ENCODE measurements at regions not wholly inside any gene's neighbourhood (a gene's known extent, or its start where the extent isn't known, plus 50 kb on each side); places are given as distances from the start of the nearest gene placed in this dataset.

DNA sequence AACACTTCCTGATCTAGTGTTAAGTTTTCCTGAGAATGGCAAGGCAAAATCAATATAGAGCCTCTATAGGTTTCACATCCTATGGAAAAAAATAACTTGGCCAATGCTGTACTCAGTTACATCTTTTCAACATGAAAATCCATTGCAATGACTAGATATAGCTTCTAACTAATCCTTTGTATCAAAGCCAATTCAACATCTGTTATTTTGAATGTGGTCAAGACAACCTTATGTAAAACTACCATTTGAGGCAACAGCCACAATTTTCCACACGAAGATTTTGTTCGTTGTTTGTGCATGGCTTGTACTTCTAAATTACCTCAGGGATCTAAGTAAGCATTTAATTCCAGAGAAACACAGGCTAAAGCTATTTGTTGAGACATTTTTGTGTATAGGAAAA, 637.8 kb upstream of the EYS start:
- TF ChIP-seq, protein P1, sequence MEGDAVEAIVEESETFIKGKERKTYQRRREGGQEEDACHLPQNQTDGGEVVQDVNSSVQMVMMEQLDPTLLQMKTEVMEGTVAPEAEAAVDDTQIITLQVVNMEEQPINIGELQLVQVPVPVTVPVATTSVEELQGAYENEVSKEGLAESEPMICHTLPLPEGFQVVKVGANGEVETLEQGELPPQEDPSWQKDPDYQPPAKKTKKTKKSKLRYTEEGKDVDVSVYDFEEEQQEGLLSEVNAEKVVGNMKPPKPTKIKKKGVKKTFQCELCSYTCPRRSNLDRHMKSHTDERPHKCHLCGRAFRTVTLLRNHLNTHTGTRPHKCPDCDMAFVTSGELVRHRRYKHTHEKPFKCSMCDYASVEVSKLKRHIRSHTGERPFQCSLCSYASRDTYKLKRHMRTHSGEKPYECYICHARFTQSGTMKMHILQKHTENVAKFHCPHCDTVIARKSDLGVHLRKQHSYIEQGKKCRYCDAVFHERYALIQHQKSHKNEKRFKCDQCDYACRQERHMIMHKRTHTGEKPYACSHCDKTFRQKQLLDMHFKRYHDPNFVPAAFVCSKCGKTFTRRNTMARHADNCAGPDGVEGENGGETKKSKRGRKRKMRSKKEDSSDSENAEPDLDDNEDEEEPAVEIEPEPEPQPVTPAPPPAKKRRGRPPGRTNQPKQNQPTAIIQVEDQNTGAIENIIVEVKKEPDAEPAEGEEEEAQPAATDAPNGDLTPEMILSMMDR (IDR thresholded peaks at IDR 0.05; ENCODE audit: borderline replicate concordance, extremely low read depth, low read length, poor library complexity, severe bottlenecking): no peak
- no peak for TF ChIP-seq EZH2 (IDR thresholded peaks at IDR 0.05; ENCODE audit: borderline replicate concordance, low read depth, low read length, severe bottlenecking)
